Muscle layer of duodenum (tissue), 2 donors: ENCODE measurements at regions not wholly inside any gene's neighbourhood (a gene's known extent, or its start where the extent isn't known, plus 50 kb on each side); places are given as distances from the start of the nearest gene placed in this dataset.

Experiments
- H3K27ac ChIP-seq: one replicate; pipeline ENCODE4 v1.7.0; 2013; ENCODE audit warnings: mild to moderate bottlenecking, low read length
- H3K27me3 ChIP-seq: one replicate; pipeline ENCODE4 v1.7.0; 2013; ENCODE audit warnings: low read depth, mild to moderate bottlenecking, control low read depth, low read length
- H3K36me3 ChIP-seq, 2 donors: one replicate each; pipeline ENCODE4 v1.7.0; 2013; ENCODE audit warnings: low read length in 2 of 2, control low read depth in 1 of 2, mild to moderate bottlenecking in 1 of 2; ENCODE audit not compliant: insufficient read depth in 2 of 2, control insufficient read depth in 1 of 2
- H3K4me1 ChIP-seq, 2 donors: one replicate each; pipeline ENCODE4 v1.7.0; 2013; ENCODE audit warnings: low read length in 2 of 2, mild to moderate bottlenecking in 2 of 2, control low read depth in 1 of 2, moderate library complexity in 1 of 2; ENCODE audit not compliant: insufficient read depth in 2 of 2, control insufficient read depth in 1 of 2
- H3K4me3 ChIP-seq, 2 donors: one replicate each; pipeline ENCODE4 v1.7.0; 2013; ENCODE audit warnings: low read length in 2 of 2, low read depth in 1 of 2, mild to moderate bottlenecking in 1 of 2
- H3K9me3 ChIP-seq, 2 donors: one replicate each; pipeline ENCODE4 v1.7.0; 2013; ENCODE audit warnings: low read length in 2 of 2, control low read depth in 1 of 2, mild to moderate bottlenecking in 1 of 2; ENCODE audit not compliant: control insufficient read depth in 1 of 2
- donor health status: healthy.

- no peak overlapping the region for H3K27ac ChIP-seq
- no peak overlapping the region for H3K4me3 ChIP-seq
- no peaks in the 10 kb centered on the region for H3K36me3 ChIP-seq
- H3K4me1 ChIP-seq, result no peaks in the 10 kb centered on the region
- H3K27me3 ChIP-seq, result no peaks in the 10 kb centered on the region
- H3K9me3 ChIP-seq, result peaks cover 0 to 4% of the 10 kb centered on the region in 2 donors
These were observed 208.5 kb upstream of the C14orf180 start for GRCh38 chr14:104371031-104371430.

- H3K36me3 ChIP-seq, result no peaks in the 10 kb centered on the region
- H3K4me3 ChIP-seq, result no peak overlapping the region
- peaks cover 0 to 4% of the 10 kb centered on the region in 2 donors for H3K9me3 ChIP-seq
- no peaks in the 10 kb centered on the region for H3K4me1 ChIP-seq
- no peak overlapping the region for H3K27ac ChIP-seq
- H3K27me3 ChIP-seq, result no peaks in the 10 kb centered on the region
These were observed 207.6 kb upstream of the C14orf180 start for GRCh38 chr14:104371917-104372316.

DNA sequence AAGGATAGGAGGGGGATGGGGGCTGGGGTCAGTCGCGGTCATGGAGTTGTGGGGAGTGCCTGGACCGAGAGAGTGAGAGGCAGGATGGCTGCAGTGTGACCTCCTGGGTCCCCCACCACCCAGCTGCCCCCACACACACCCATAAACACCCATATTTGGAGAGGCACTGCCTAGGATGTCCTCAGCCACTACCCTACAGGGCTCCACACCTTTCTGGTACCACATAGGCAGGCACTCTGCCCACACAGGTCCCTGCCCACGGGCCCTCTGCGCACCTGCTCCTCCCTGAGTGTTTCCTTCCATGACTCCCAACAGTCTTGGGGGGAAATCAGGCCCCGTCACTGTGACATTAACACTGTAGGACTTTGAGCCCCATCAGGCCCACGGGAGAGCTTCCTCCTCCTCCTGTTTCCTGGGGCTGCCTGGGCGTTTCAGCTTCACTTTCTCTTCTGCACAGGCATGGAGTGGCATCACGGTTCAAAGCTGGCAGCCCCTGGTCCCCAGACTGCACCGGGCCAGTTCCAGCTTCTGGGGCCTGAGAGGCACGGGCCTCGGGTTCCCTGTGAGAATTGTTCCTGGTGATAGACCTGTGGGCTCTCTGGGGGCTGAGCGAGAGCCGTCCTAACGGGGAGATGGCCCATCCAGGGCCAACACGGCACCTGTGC, 207.0 kb upstream of the C14orf180 start:
- H3K4me3 ChIP-seq, result no peak overlapping the region
- H3K36me3 ChIP-seq, result no peaks in the 10 kb centered on the region
- H3K27me3 ChIP-seq, result no peaks in the 10 kb centered on the region
- H3K4me1 ChIP-seq, result no peaks in the 10 kb centered on the region
- no peak overlapping the region for H3K27ac ChIP-seq
- peaks cover 0 to 4% of the 10 kb centered on the region in 2 donors for H3K9me3 ChIP-seq

GRCh38 chr14:104373055-104373854, 206.3 kb upstream of the C14orf180 start:
- H3K4me3 ChIP-seq, result no peak overlapping the region
- peaks cover 0 to 4% of the 10 kb centered on the region in 2 donors for H3K9me3 ChIP-seq
- H3K27me3 ChIP-seq, result no peaks in the 10 kb centered on the region
- H3K27ac ChIP-seq, result no peak overlapping the region
- H3K4me1 ChIP-seq, result no peaks in the 10 kb centered on the region
- no peaks in the 10 kb centered on the region for H3K36me3 ChIP-seq

DNA sequence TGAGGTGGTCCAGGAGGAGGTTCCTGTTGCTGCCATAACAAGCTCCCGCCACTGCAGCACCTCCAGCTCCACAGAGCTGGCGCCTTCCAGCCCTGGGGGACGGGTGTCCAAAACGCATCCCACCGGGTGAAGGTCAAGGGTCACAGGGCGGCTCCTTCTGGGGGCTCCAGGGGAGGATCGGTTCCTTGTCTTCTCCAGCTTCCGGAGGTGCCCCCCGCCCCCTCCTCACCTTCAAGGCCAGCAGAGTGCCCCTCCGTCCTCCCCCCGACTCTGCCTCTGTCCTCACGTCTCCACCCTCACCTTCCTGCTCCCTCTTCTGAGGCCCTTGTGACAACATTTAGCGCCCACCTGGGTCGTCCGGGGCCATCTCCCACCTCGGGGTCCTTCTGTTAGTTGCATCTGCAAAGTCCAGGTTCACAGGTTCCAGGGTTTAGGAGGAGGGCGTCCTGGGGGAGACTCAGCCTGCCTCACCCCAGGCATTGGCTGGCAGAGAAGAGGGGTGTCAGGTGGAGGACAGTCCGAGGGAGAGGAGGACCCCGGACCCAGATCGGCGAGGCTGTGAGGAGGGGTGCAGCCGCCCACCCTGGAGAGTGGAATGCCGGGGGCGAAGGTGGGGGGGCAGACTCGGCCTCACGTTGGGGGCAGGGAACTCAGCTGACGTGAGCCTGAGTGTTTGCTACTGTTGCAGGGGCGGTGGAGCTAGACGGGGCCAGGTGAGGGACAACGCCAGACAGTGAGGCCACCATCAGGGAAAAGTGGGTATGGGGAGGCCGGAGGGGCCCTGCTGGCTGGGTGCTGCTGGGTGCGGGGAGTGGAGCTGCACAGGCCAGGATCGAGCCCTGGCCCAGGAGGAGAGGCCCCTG, 205.5 kb upstream of the C14orf180 start:
- H3K4me1 ChIP-seq, result no peaks in the 10 kb centered on the region
- H3K27me3 ChIP-seq, result no peaks in the 10 kb centered on the region
- H3K4me3 ChIP-seq, result no peak overlapping the region
- no peak overlapping the region for H3K27ac ChIP-seq
- peaks cover 0 to 4% of the 10 kb centered on the region in 2 donors for H3K9me3 ChIP-seq
- H3K36me3 ChIP-seq, result no peaks in the 10 kb centered on the region

GRCh38 chr14:104374718-104375080, 204.9 kb upstream of the C14orf180 start:
- no peaks in the 10 kb centered on the region for H3K36me3 ChIP-seq
- H3K9me3 ChIP-seq, result peaks cover 0 to 6% of the 10 kb centered on the region in 2 donors
- H3K4me3 ChIP-seq, result no peak overlapping the region
- no peak overlapping the region for H3K27ac ChIP-seq
- no peaks in the 10 kb centered on the region for H3K4me1 ChIP-seq
- no peaks in the 10 kb centered on the region for H3K27me3 ChIP-seq

GRCh38 chr14:104375551-104376201, 203.9 kb upstream of the C14orf180 start:
- H3K4me3 ChIP-seq, result no peak overlapping the region
- no peaks in the 10 kb centered on the region for H3K36me3 ChIP-seq
- H3K27ac ChIP-seq, result no peak overlapping the region
- no peaks in the 10 kb centered on the region for H3K27me3 ChIP-seq
- peaks cover 0 to 11% of the 10 kb centered on the region in 2 donors for H3K9me3 ChIP-seq
- no peaks in the 10 kb centered on the region for H3K4me1 ChIP-seq

DNA sequence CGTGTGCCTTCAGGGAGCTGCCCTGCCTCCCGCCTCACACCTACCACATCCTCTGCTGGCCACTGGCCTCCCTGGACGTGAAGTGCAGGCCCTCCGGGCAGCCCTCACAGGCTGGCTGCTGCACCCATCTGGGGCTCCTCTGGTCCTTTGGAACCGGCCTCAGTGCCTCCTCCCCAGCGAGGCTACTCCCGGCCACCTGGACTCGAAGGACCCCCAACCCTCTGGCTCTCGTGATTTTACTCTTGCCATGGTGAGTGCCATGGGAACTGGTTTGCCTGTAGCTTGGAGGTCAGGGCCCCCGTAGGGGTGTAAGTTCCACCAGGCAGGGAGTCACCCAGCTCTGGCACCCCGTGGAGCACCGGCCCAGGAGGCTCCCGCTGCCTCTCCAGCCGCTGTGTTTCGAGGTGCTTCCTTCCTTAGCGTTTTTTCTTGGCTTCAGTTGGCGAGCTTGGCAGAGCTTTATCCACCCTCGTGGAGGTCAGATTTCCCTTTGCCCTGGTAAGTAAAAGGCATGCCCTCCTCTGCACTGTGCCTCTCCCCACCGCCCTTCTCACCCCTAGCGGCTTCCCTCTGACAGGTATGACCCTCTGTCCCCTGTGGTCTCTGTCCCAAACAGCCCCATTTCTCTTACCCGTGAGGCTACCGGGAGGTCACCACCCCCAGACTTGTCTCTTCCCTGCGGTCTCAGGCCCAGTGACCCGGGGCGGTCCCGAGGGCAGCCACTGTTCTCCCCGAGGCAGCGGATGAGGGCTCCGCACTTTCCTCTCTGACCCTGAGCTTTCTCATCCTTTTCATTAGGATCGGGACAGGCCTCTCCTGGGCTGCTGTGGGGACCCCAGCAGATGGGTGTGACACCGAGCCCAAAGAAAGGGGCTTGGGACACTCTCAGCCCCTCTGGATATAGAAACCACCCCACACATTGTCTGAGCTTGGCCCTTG, 203.1 kb upstream of the C14orf180 start:
- no peaks in the 10 kb centered on the region for H3K27me3 ChIP-seq
- H3K27ac ChIP-seq, result no peak overlapping the region
- H3K4me1 ChIP-seq, result no peaks in the 10 kb centered on the region

GRCh38 chr14:104377256-104377655, 202.3 kb upstream of the C14orf180 start:
- Histone ChIP-seq H3K27me3 (no peaks in the 10 kb centered on the region), H3K4me1 (no peaks in the 10 kb centered on the region), H3K4me3 (no peak overlapping the region), H3K36me3 (no peaks in the 10 kb centered on the region), H3K27ac (no peak overlapping the region), H3K9me3 (peaks cover 0 to 13% of the 10 kb centered on the region in 2 donors)

More for the DNA sequence above, 203.1 kb upstream of the C14orf180 start:
- H3K9me3 ChIP-seq, result peaks cover 0 to 16% of the 10 kb centered on the region in 2 donors
- H3K36me3 ChIP-seq, result no peaks in the 10 kb centered on the region
- no peak overlapping the region for H3K4me3 ChIP-seq

DNA sequence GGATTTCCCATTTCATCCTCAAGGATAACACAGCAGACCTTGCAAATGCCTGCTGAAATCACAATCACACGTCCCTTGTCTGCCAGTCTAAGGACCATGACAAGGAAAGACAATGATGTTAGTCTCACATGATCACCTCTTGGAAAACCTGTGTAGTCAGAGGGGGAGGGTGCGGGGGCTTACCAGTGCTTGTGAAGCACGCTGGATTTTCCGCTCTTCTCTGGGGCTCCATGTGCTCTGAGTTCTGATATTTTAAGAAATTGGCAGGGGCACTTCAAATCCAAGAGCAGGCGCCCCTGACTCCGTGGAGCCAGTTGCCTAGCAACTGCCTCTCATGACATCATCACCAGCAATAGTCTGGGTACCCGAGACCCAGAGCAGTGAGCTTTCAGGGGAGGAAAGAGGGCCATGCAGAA, 200.9 kb upstream of the C14orf180 start:
- no peaks in the 10 kb centered on the region for H3K27me3 ChIP-seq
- no peak overlapping the region for H3K27ac ChIP-seq
- peaks cover 0 to 13% of the 10 kb centered on the region in 2 donors for H3K9me3 ChIP-seq
- H3K4me3 ChIP-seq, result no peak overlapping the region
- H3K36me3 ChIP-seq, result no peaks in the 10 kb centered on the region
- H3K4me1 ChIP-seq, result no peaks in the 10 kb centered on the region
